C4-2B (cell line): ENCODE measurements at regions not wholly inside any gene's neighbourhood (a gene's known extent, or its start where the extent isn't known, plus 50 kb on each side); places are given as distances from the start of the nearest gene placed in this dataset.

Experiments used
- ZFX ChIP-seq: fragments of 450-650 bp; IDR thresholded peaks from 2 replicates; pipeline ENCODE4 v1.6.1; 2017
- TF ChIP-seq, protein P1 (sequence below): fragments of 450-650 bp; conservative IDR thresholded peaks from 2 replicates; pipeline ENCODE4 v1.5.1; 2017; ENCODE audit warnings: mild to moderate bottlenecking

DNA sequence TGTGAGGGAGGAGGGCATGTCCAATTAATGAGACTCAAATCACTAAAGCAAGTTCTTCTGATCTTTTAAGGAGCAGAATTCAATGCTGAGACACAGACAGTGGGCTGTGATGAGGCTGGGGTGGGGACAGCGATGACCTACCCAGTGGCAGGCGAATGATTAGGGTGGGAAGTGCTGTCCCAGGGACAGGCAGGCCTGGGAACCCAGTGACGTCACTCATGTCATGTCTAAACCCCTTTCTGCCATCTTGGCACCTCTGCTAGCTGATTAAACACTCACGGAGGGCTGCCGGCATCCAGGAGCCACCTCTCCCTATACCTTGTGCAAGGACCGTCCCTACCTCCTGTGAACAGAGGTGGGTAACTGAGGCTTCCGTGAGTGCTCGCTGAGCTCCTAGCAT, 1235.2 kb downstream of the TBC1D22A start:
- TF ChIP-seq, protein P1, sequence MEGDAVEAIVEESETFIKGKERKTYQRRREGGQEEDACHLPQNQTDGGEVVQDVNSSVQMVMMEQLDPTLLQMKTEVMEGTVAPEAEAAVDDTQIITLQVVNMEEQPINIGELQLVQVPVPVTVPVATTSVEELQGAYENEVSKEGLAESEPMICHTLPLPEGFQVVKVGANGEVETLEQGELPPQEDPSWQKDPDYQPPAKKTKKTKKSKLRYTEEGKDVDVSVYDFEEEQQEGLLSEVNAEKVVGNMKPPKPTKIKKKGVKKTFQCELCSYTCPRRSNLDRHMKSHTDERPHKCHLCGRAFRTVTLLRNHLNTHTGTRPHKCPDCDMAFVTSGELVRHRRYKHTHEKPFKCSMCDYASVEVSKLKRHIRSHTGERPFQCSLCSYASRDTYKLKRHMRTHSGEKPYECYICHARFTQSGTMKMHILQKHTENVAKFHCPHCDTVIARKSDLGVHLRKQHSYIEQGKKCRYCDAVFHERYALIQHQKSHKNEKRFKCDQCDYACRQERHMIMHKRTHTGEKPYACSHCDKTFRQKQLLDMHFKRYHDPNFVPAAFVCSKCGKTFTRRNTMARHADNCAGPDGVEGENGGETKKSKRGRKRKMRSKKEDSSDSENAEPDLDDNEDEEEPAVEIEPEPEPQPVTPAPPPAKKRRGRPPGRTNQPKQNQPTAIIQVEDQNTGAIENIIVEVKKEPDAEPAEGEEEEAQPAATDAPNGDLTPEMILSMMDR: no peak
- TF ChIP-seq ZFX: no peak
